ENCODE measurements at regions not wholly inside any gene's neighbourhood (a gene's known extent, or its start where the extent isn't known, plus 50 kb on each side); places are given as distances from the start of the nearest gene placed in this dataset.

DNA sequence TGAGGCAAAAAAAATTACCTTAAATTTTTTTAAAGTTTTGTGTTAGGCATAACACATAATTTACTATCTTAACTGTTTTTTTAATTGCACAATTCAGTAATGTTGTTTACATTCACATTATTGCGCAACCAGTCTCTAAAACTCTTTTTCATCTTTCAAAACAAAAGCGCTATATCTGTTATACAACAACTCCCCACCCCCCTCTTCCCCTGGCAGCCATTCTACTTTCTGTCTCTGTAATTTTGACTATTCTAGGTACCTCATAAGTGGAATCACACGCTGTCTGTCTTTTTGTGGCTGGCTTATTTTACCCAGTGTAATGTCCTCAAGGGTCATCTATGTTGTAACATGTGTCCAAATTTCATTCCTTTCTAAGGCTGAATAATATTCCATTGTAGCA, 241.5 kb upstream of the DMRT1 start:
- Histone ChIP-seq H3K4me3 (replicated peaks; ENCODE audit: low read depth, low read length) (no peak overlapping the region), H3K36me3 (ENCODE audit: control insufficient read depth, insufficient read depth, low read length) (no peaks in the 10 kb centered on the region), H3K27me3 (replicated peaks; ENCODE audit: control insufficient read depth, insufficient read depth, low read length) (no peaks in the 10 kb centered on the region; the same call in 1 of the 2 replicates)
- TF ChIP-seq CTCF (IDR thresholded peaks at IDR 0.05; ENCODE audit: insufficient read depth, low read length, poor library complexity, severe bottlenecking), result no peak
- no peak for DNase-seq (ENCODE audit: extremely low read depth, insufficient read length)

GRCh38 chr9:602716-603115, 238.8 kb upstream of the DMRT1 start:
- Histone ChIP-seq H3K4me3 (replicated peaks; ENCODE audit: low read depth, low read length) (no peak overlapping the region), H3K27me3 (replicated peaks; ENCODE audit: control insufficient read depth, insufficient read depth, low read length) (no peaks in the 10 kb centered on the region), H3K36me3 (ENCODE audit: control insufficient read depth, insufficient read depth, low read length) (no peaks in the 10 kb centered on the region)
- TF ChIP-seq CTCF (IDR thresholded peaks at IDR 0.05; ENCODE audit: insufficient read depth, low read length, poor library complexity, severe bottlenecking), result no peak
- no peak for DNase-seq (ENCODE audit: extremely low read depth, insufficient read length)

- no peak for DNase-seq (ENCODE audit: extremely low read depth, insufficient read length)
- Histone ChIP-seq H3K27me3 (replicated peaks; ENCODE audit: control insufficient read depth, insufficient read depth, low read length) (no peaks in the 10 kb centered on the region), H3K36me3 (ENCODE audit: control insufficient read depth, insufficient read depth, low read length) (no peaks in the 10 kb centered on the region), H3K4me3 (replicated peaks; ENCODE audit: low read depth, low read length) (no peak overlapping the region)
- no peak for TF ChIP-seq CTCF (IDR thresholded peaks at IDR 0.05; ENCODE audit: insufficient read depth, low read length, poor library complexity, severe bottlenecking)
These were observed 238.4 kb upstream of the DMRT1 start for GRCh38 chr9:603126-603525.

- no peaks in the 10 kb centered on the region for H3K36me3 ChIP-seq (ENCODE audit: control insufficient read depth, insufficient read depth, low read length)
- no peak for DNase-seq (ENCODE audit: extremely low read depth, insufficient read length)
- TF ChIP-seq CTCF (IDR thresholded peaks at IDR 0.05; ENCODE audit: insufficient read depth, low read length, poor library complexity, severe bottlenecking), result no peak
- no peak overlapping the region for H3K4me3 ChIP-seq (replicated peaks; ENCODE audit: low read depth, low read length)
- H3K27me3 ChIP-seq (replicated peaks; ENCODE audit: control insufficient read depth, insufficient read depth, low read length), result no peaks in the 10 kb centered on the region
These were observed 234.1 kb upstream of the DMRT1 start for GRCh38 chr9:607417-607816.

GRCh38 chr9:613771-614347, 227.6 kb upstream of the DMRT1 start:
- TF ChIP-seq CTCF (IDR thresholded peaks at IDR 0.05; ENCODE audit: insufficient read depth, low read length, poor library complexity, severe bottlenecking), result peak; percentile 76
- DNase-seq (ENCODE audit: extremely low read depth, insufficient read length), result peak; percentile 26
- H3K36me3 ChIP-seq (ENCODE audit: control insufficient read depth, insufficient read depth, low read length), result no peaks in the 10 kb centered on the region
- no peak overlapping the region for H3K4me3 ChIP-seq (replicated peaks; ENCODE audit: low read depth, low read length)
- H3K27me3 ChIP-seq (replicated peaks; ENCODE audit: control insufficient read depth, insufficient read depth, low read length), result no peaks in the 10 kb centered on the region

DNA sequence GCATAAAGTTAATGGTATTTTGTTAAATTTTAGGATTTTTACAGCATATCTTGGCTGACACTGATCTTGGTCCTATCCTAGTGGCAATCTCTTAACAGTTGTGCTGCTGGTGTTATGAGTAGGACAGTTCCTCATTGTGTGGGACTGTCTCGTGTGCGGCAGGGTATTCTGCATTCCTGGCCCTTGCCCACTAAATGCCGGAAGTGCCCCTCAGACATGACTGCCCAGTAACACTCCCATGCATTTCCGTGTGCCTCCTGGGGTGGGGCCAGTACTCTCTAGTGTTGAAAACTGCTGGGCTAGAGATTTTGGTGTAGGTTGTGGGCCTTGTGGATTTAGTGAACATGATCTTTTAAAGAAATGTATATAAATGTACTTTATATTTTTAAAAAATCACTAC, 227.1 kb upstream of the DMRT1 start:
- DNase-seq (ENCODE audit: extremely low read depth, insufficient read length), result no peak
- H3K36me3 ChIP-seq (ENCODE audit: control insufficient read depth, insufficient read depth, low read length), result no peaks in the 10 kb centered on the region
- H3K4me3 ChIP-seq (replicated peaks; ENCODE audit: low read depth, low read length), result no peak overlapping the region
- TF ChIP-seq CTCF (IDR thresholded peaks at IDR 0.05; ENCODE audit: insufficient read depth, low read length, poor library complexity, severe bottlenecking), result no peak
- H3K27me3 ChIP-seq (replicated peaks; ENCODE audit: control insufficient read depth, insufficient read depth, low read length), result no peaks in the 10 kb centered on the region
